ENCODE measurements at regions not wholly inside any gene's neighbourhood (a gene's known extent, or its start where the extent isn't known, plus 50 kb on each side); places are given as distances from the start of the nearest gene placed in this dataset.

DNA sequence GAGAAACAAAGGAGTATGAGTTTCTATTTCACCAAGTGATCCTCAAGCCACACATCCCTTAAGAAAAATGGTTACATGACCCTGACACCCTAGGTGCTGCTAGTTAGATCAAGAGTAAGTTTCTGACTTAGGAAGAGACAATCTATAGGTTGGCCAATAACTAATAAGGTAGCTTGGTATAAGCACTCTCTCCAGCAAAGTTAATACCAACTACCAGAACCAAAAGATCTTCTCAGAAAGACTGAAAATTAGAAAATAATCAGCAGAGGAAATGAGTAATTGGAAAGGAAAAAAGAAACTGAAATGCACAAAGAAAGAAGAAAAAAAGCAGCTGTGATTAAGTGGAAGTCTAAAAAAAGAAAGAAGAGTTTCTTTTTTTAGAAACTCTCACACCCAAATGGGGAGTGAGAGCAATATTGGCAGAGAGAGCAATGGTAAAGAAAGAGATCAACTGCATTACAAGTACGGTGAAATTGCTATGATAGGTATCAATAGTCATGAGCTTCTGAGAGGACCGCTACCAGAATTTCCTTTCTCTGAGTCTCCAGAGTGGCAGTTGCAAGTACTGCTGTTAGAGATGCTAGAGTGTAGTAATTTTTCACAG is 195.5 kb downstream of the TMEM167A start:
- TF ChIP-seq, protein P1, sequence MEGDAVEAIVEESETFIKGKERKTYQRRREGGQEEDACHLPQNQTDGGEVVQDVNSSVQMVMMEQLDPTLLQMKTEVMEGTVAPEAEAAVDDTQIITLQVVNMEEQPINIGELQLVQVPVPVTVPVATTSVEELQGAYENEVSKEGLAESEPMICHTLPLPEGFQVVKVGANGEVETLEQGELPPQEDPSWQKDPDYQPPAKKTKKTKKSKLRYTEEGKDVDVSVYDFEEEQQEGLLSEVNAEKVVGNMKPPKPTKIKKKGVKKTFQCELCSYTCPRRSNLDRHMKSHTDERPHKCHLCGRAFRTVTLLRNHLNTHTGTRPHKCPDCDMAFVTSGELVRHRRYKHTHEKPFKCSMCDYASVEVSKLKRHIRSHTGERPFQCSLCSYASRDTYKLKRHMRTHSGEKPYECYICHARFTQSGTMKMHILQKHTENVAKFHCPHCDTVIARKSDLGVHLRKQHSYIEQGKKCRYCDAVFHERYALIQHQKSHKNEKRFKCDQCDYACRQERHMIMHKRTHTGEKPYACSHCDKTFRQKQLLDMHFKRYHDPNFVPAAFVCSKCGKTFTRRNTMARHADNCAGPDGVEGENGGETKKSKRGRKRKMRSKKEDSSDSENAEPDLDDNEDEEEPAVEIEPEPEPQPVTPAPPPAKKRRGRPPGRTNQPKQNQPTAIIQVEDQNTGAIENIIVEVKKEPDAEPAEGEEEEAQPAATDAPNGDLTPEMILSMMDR (conservative IDR thresholded peaks at IDR 0.05; ENCODE audit: low read depth, low read length) = no peak
- no peak for TF ChIP-seq EZH2 (IDR thresholded peaks at IDR 0.05; ENCODE audit: borderline replicate concordance, low read depth, low read length, poor library complexity, severe bottlenecking)

Measured in A673 (cell line).